Omental fat pad (tissue), 3 donors: ENCODE measurements at regions not wholly inside any gene's neighbourhood (a gene's known extent, or its start where the extent isn't known, plus 50 kb on each side); places are given as distances from the start of the nearest gene placed in this dataset.
"Not testable (repeated sequence)": the region's sequence is repeated elsewhere in the genome, so short reads cannot be mapped to it uniquely, and the experiment has no call there.

ENCODE experiments used
- ATAC-seq: fragments of 150-250 bp; one replicate; pipeline ENCODE4 v1.9.1; 2016; ENCODE audit warnings: mild to moderate bottlenecking, moderate library complexity; ENCODE audit not compliant: low FRiP score
- DNase-seq: peaks from one replicate; pipeline ENCODE4 v3.0.0-alpha.2; 2019; ENCODE audit warnings: low spot score
- CTCF ChIP-seq, 3 donors: fragments of 450-650 bp; IDR thresholded peaks; one replicate each; pipeline ENCODE4 v1.5.1; 2016 to 2017; ENCODE audit warnings: antibody characterized with exemption in 3 of 3, mild to moderate bottlenecking in 3 of 3, moderate library complexity in 2 of 3

DNA sequence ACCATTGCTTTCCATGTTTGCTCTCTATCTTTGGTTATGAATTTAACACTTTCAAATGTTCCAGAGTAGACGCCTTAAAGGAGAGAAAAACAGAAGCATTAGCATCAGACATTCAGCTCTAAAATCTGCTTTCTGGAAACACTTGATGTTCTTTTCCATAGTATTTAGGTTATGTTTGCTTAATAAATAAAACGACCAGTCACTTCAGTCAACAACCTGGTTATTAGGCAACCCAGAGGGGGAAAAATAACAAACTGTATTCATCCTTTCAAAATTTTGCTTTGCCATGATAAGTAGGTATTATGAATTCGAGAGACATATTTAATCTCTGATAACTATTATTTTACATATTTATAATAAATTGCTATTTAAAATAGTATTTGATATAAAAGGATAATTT is 1044.7 kb downstream of the CDH9 start:
- ATAC-seq (no peak), DNase-seq (no peak)
- TF ChIP-seq CTCF (IDR thresholded peaks at IDR 0.05): no peak

- DNase-seq (no peak), ATAC-seq (no peak)
- TF ChIP-seq CTCF (IDR thresholded peaks at IDR 0.05): no peak
Observed at GRCh38 chr5:25991639-25992038, 1046.7 kb downstream of the CDH9 start.

GRCh38 chr5:25990771-25991170 is 1047.6 kb downstream of the CDH9 start:
- DNase-seq (no peak), ATAC-seq (no peak)
- TF ChIP-seq CTCF (IDR thresholded peaks at IDR 0.05): no peak

- DNase-seq (no peak), ATAC-seq (no peak)
- TF ChIP-seq CTCF (IDR thresholded peaks at IDR 0.05): no peak
Observed at GRCh38 chr5:25979086-25979485, 1059.3 kb downstream of the CDH9 start.

GRCh38 chr5:25975885-25976284 is 1062.5 kb downstream of the CDH9 start:
- TF ChIP-seq CTCF (IDR thresholded peaks at IDR 0.05): no peak
- ATAC-seq (no peak), DNase-seq (no peak)

GRCh38 chr5:25974451-25974850 is 1063.9 kb downstream of the CDH9 start:
- DNase-seq (no peak), ATAC-seq (no peak)
- TF ChIP-seq CTCF (IDR thresholded peaks at IDR 0.05): no peak

DNA sequence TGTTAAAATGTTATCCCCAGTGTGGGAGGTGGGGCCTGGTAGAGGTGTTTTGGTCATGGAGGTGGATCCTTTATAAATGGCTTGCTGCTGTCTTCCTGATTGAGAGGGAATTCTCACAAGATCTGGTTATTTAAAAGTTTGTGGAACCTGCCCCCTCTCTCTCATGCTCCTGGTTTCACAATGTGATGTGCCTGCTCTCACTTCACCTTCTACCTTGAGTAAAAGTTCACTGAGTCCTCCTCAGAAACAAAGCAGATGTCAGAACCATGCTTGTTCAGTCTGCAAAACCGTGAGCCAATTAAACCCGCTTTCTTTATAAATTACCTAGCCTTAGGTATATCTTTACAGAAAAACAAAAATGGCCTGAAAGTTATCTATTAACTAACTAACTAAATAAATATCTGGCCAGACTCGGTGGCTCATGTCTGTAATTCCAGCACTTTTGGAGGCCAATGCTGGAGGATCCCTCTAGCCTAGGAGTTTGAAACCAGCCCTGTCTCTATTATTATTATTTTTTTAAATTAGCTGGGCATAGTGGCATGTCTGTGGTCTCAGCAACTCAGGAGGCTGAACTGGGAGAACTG is 1067.4 kb downstream of the CDH9 start:
- DNase-seq (no peak), ATAC-seq (no peak)
- no peak for TF ChIP-seq CTCF (IDR thresholded peaks at IDR 0.05)

DNA sequence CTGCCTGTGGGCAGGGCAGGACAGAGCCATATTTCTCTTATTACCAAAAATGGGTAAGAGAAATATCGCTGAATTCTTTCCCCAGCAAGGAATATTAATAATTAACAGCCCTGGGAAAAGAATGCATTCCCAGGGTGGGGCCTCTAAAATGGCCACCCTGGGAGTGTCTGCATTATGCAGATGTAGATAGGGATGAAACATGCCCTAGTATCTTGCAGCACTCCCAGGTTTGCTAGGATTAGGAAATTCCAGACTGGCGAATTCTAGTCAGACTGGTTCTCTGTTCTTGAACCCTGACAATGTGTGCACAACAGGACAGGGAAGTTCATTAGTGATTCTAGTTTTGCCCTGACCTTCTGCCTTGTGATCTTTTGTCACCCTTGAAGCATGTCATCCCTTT is 1069.3 kb downstream of the CDH9 start:
- ATAC-seq, DNase-seq: not testable (repeated sequence)
